K562 (cell line): ENCODE measurements at regions not wholly inside any gene's neighbourhood (a gene's known extent, or its start where the extent isn't known, plus 50 kb on each side); places are given as distances from the start of the nearest gene placed in this dataset.

Experiments
- ATAC-seq: fragments of 200-7000 bp; cut with Tn5 transposase; 3 replicates; pipeline ENCODE4 v1.9.1; 2020; ENCODE audit warnings: moderate library complexity
- BruUV-seq: library from RNA; stranded (reverse); fragments of 400-500 nt; replicated peaks from 2 replicates; lab custom pipeline; 2021; lab: Mats Ljungman, UMichigan
- CTCF ChIA-PET: fragments of 300-600 bp; formaldehyde crosslinking; extraction: SDS; loops from one replicate; lab custom pipeline; 2021; ENCODE audit warnings: low intra/inter-chr PET ratio; lab: Yijun Ruan, JAX
- POLR2A ChIA-PET: fragments of 300-600, 350-650 bp; sonication (Branson Sonifier 250); formaldehyde crosslinking; extraction: SDS; loops from one replicate; lab custom pipeline; 2021; ENCODE audit warnings: antibody characterized with exemption, inconsistent platforms; lab: Yijun Ruan, JAX
- DNase-seq, 4 experiments: peaks; one replicate each; pipeline versions ENCODE4 v3.0.0 to v3.0.0-alpha.2; 2011 to 2018; ENCODE audit warnings: low spot score in 3 of 4, mixed read lengths in 3 of 4; ENCODE audit errors: extremely low read depth in 1 of 4
- FAIRE-seq: peaks from 2 replicates; lab custom pipeline; 2011; peaks lifted over from hg19 to GRCh38; lab: Jason Lieb, UNC
- H2AFZ ChIP-seq: 2 replicates; pipeline ENCODE4 v1.6.0; 2011; ENCODE audit warnings: low read depth, low read length, control low read depth, inconsistent platforms
- H3K27ac ChIP-seq: fragments of 200-600 bp; 3 replicates; pipeline ENCODE4 v1.8.0; 2011; ENCODE audit warnings: low read depth, mild to moderate bottlenecking, control low read depth, inconsistent platforms, low read length, moderate library complexity, mixed read lengths; ENCODE audit errors: extremely low read depth
- H3K27me3 ChIP-seq, 2 experiments: fragments of 300-600 bp in 1 of 2; 2 replicates in 1 of 2; 3 replicates in 1 of 2; pipeline versions ENCODE4 v1.6.0 to v1.8.0; 2011; ENCODE audit warnings: inconsistent platforms in 2 of 2, low read length in 2 of 2, mild to moderate bottlenecking in 1 of 2, mixed read lengths in 1 of 2, moderate library complexity in 1 of 2; ENCODE audit not compliant: control insufficient read depth in 2 of 2, insufficient read depth in 2 of 2
- H3K36me3 ChIP-seq: fragments of 300-600 bp; 3 replicates; pipeline ENCODE4 v1.8.0; 2011; ENCODE audit warnings: mild to moderate bottlenecking, low read length, inconsistent platforms; ENCODE audit not compliant: control insufficient read depth, insufficient read depth
- H3K4me1 ChIP-seq, 2 experiments: fragments of 200-600 bp in 1 of 2; replicated peaks in 1 of 2; 2 replicates in 1 of 2; 3 replicates in 1 of 2; pipeline versions ENCODE4 v1.5.1 to v1.8.0; 2011; ENCODE audit warnings: inconsistent platforms in 2 of 2, low read length in 2 of 2, mild to moderate bottlenecking in 1 of 2, mixed read lengths in 1 of 2, moderate library complexity in 1 of 2; ENCODE audit not compliant: control insufficient read depth in 2 of 2, insufficient read depth in 2 of 2
- H3K4me2 ChIP-seq: 2 replicates; pipeline ENCODE4 v1.6.1; 2011; ENCODE audit warnings: low read length, control low read depth, inconsistent platforms, mixed read lengths; ENCODE audit not compliant: insufficient read depth
- H3K4me3 ChIP-seq: fragments of 200-600 bp; sonication (generic), shearing (Covaris generic); 2 replicates; pipeline ENCODE4 v1.5.1; 2016; ENCODE audit warnings: control low read depth, inconsistent platforms
- H3K79me2 ChIP-seq: fragments of 200-600 bp; 3 replicates; pipeline ENCODE4 v1.8.0; 2011; ENCODE audit warnings: low read length, inconsistent platforms; ENCODE audit not compliant: control insufficient read depth, insufficient read depth
- H3K9ac ChIP-seq, 2 experiments: 2 replicates each; pipeline versions ENCODE4 v1.6.0 to v1.6.1; 2011; ENCODE audit warnings: low read depth in 2 of 2, low read length in 2 of 2, control low read depth in 1 of 2, inconsistent platforms in 1 of 2, mild to moderate bottlenecking in 1 of 2, mixed read lengths in 1 of 2; ENCODE audit not compliant: insufficient read depth in 1 of 2
- H3K9me1 ChIP-seq: one replicate; pipeline ENCODE4 v1.6.0; 2011; ENCODE audit warnings: inconsistent platforms, mild to moderate bottlenecking, low read length, moderate library complexity; ENCODE audit not compliant: control insufficient read depth, insufficient read depth
- H3K9me3 ChIP-seq: replicated peaks from 2 replicates; pipeline ENCODE4 v1.5.1; 2011; ENCODE audit warnings: low read depth, low read length, inconsistent platforms; ENCODE audit not compliant: control insufficient read depth, insufficient read depth
- H4K20me1 ChIP-seq: replicated peaks from 2 replicates; pipeline ENCODE4 v1.6.1; 2011; ENCODE audit warnings: low read length, inconsistent platforms, mixed read lengths; ENCODE audit not compliant: control insufficient read depth, insufficient read depth
- ARHGAP35 ChIP-seq: fragments of 450-650 bp; IDR thresholded peaks from 2 replicates; pipeline ENCODE4 v1.6.1; 2018; ENCODE audit not compliant: partially characterized antibody
- CBX2 ChIP-seq: fragments of 200-600 bp; sonication (generic); IDR thresholded peaks from one replicate; pipeline ENCODE4 v1.6.1; 2012; ENCODE audit warnings: mild to moderate bottlenecking, low read length, inconsistent platforms; ENCODE audit not compliant: insufficient read depth, poor library complexity, severe bottlenecking
- FOS ChIP-seq: IDR thresholded peaks from 3 replicates; pipeline ENCODE4 v1.6.1; 2011; ENCODE audit not compliant: insufficient read length; ENCODE audit errors: extremely low read depth
- PTRF ChIP-seq: fragments of 450-650 bp; IDR thresholded peaks from 2 replicates; pipeline ENCODE4 v1.6.1; 2016; ENCODE audit warnings: mild to moderate bottlenecking, missing genetic modification characterization, missing compliant biosample characterization
- ZNF696 ChIP-seq: fragments of 250-450 bp; sonication (Bioruptor Pico); conservative IDR thresholded peaks from 2 replicates; pipeline ENCODE4 v1.4.0; 2020; ENCODE audit warnings: mild to moderate bottlenecking, moderate library complexity
- WGBS: fragments of 100-300 bp; shearing (Covaris generic); methylation state at CpG from one replicate; pipeline ENCODE4 v1.1.6; 2016; ENCODE audit warnings: low coverage, mixed read lengths; ENCODE audit not compliant: insufficient coverage; ENCODE audit errors: missing lambda C conversion rate; 5-methylcytosine and 5-hydroxymethylcytosine counted together
- in situ Hi-C: fragments of 300-500 bp; cut with MboI; formaldehyde crosslinking; loops from 4 replicates; pipeline ENCODE4 v1.15.0; 2018; ENCODE audit warnings: inconsistent platforms, mixed read lengths
- intact Hi-C: fragments of 100-400 bp; cut with micrococcal nuclease; formaldehyde crosslinking; loops from 2 replicates; pipeline ENCODE4 v1.14.2; 2022
- TF ChIP-seq, protein P1 (sequence below): fragments of 250-450 bp; sonication (Bioruptor Pico); IDR thresholded peaks from 2 replicates; pipeline ENCODE4 v1.5.0; 2022; ENCODE audit warnings: mild to moderate bottlenecking
- TF ChIP-seq, protein P2 (sequence below), 3 experiments: IDR thresholded peaks in 2 of 3; conservative IDR thresholded peaks in 1 of 3; 2 replicates each; pipeline ENCODE4 v1.5.1; 2011 to 2012; ENCODE audit warnings: low read length in 3 of 3, mild to moderate bottlenecking in 3 of 3, control low read depth in 2 of 3, improper control_type of control experiment in 1 of 3, inconsistent platforms in 1 of 3, low read depth in 1 of 3, mixed read lengths in 1 of 3, moderate library complexity in 1 of 3; ENCODE audit not compliant: insufficient read depth in 2 of 3

DNA sequence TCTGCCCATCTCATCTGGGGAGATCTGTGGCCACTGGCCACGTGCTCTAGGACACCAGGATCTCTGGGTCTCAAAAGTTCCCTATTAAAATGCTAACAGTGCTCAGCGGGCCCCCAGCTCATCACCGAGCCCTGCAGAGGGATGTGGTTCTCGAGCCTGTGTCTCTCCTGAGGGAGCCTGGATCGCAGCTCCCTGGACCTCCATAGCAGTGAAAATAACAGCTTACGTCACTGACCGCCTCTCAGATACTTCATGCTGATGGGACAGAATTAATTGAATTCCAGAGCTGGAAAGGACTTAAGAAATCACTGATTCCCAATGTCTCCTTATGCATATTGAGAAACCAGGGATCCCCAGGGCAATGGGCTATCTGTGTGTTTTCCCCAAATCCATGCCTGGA is 90.0 kb downstream of the GALR1 start:
- WGBS, result 2% methylated on average over 7 of the region's 7 CpGs
- H3K9me1 ChIP-seq, result no peaks in the 10 kb centered on the region
- intact Hi-C loops (no loop called here), in situ Hi-C loops (no loop called here)
- H3K4me1 ChIP-seq, result no peaks in the 10 kb centered on the region
- BruUV-seq, result no TSS peak
- H3K27ac ChIP-seq, result no peak overlapping the region
- H3K9me3 ChIP-seq, result no peaks in the 10 kb centered on the region
- H3K4me2 ChIP-seq, result no peak overlapping the region
- no peak overlapping the region for H2AFZ ChIP-seq
- peaks cover 0 to 6% of the 10 kb centered on the region in 2 experiments; a peak in 1 of 5 replicates for H3K27me3 ChIP-seq
- H3K4me3 ChIP-seq, result no peak overlapping the region
- H3K36me3 ChIP-seq, result no peaks in the 10 kb centered on the region
- FAIRE-seq, result no peak
- no peak overlapping the region for H3K9ac ChIP-seq
- H4K20me1 ChIP-seq, result no peaks in the 10 kb centered on the region
- CTCF ChIA-PET, result no interaction called here
- POLR2A ChIA-PET, result no interaction called here
- TF ChIP-seq ZNF696 (CRISPR knock-in tag) (no peak), CBX2 (no peak)
- TF ChIP-seq, protein P1, sequence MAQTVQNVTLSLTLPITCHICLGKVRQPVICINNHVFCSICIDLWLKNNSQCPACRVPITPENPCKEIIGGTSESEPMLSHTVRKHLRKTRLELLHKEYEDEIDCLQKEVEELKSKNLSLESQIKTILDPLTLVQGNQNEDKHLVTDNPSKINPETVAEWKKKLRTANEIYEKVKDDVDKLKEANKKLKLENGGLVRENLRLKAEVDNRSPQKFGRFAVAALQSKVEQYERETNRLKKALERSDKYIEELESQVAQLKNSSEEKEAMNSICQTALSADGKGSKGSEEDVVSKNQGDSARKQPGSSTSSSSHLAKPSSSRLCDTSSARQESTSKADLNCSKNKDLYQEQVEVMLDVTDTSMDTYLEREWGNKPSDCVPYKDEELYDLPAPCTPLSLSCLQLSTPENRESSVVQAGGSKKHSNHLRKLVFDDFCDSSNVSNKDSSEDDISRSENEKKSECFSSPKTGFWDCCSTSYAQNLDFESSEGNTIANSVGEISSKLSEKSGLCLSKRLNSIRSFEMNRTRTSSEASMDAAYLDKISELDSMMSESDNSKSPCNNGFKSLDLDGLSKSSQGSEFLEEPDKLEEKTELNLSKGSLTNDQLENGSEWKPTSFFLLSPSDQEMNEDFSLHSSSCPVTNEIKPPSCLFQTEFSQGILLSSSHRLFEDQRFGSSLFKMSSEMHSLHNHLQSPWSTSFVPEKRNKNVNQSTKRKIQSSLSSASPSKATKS, result no peak
- no peak for ATAC-seq
- H3K79me2 ChIP-seq, result no peaks in the 10 kb centered on the region
- no peak for DNase-seq

DNA sequence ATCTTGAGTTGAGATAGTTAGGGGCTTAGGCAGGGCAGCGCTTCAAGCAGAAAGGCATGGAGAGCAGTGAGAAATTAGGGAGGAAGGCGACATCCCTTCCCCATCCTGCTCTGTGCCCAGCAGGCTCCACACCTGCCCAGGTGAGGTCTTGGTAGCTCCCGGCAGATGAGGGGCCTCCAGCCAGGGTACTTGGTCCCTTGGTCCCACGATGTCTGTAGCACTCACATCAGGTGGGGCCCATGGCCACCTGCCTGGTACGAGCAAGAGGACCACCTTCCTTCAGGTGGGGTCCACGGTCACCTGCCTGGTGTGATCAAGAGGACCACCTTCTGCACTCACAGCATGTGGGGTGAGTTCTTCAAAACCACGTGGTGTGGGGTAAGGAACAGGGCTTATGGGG is 91.2 kb downstream of the GALR1 start:
- Histone ChIP-seq H2AFZ (no peak overlapping the region), H3K27ac (no peak overlapping the region), H3K9me3 (no peaks in the 10 kb centered on the region), H3K9ac (no peak overlapping the region), H3K4me1 (no peaks in the 10 kb centered on the region), H3K4me2 (no peak overlapping the region), H3K36me3 (no peaks in the 10 kb centered on the region), H3K27me3 (peaks cover 0 to 6% of the 10 kb centered on the region in 2 experiments; a peak in 1 of 5 replicates), H3K9me1 (no peaks in the 10 kb centered on the region), H3K4me3 (no peak overlapping the region), H4K20me1 (no peaks in the 10 kb centered on the region), H3K79me2 (no peaks in the 10 kb centered on the region)
- ChIA-PET CTCF (no interaction called here), POLR2A (no interaction called here)
- ATAC-seq (no peak), FAIRE-seq (no peak), DNase-seq (no peak)
- no TSS peak for BruUV-seq
- 0% methylated on average over 4 of the region's 7 CpGs for WGBS
- intact Hi-C loops (no loop called here), in situ Hi-C loops (no loop called here)
- TF ChIP-seq PTRF (tag) (no peak), ARHGAP35 (no peak), FOS (no peak)
- TF ChIP-seq, protein P2, sequence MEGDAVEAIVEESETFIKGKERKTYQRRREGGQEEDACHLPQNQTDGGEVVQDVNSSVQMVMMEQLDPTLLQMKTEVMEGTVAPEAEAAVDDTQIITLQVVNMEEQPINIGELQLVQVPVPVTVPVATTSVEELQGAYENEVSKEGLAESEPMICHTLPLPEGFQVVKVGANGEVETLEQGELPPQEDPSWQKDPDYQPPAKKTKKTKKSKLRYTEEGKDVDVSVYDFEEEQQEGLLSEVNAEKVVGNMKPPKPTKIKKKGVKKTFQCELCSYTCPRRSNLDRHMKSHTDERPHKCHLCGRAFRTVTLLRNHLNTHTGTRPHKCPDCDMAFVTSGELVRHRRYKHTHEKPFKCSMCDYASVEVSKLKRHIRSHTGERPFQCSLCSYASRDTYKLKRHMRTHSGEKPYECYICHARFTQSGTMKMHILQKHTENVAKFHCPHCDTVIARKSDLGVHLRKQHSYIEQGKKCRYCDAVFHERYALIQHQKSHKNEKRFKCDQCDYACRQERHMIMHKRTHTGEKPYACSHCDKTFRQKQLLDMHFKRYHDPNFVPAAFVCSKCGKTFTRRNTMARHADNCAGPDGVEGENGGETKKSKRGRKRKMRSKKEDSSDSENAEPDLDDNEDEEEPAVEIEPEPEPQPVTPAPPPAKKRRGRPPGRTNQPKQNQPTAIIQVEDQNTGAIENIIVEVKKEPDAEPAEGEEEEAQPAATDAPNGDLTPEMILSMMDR (IDR thresholded peaks at IDR 0.05 in 2 of 3, conservative IDR thresholded peaks at IDR 0.05 in 1 of 3; ENCODE audit: insufficient read depth in 2 of 3, low read depth in 1 of 3, low read length in 3 of 3), result no peak
